ENCODE measurements at regions not wholly inside any gene's neighbourhood (a gene's known extent, or its start where the extent isn't known, plus 50 kb on each side); places are given as distances from the start of the nearest gene placed in this dataset.

- TF ChIP-seq, protein P1, sequence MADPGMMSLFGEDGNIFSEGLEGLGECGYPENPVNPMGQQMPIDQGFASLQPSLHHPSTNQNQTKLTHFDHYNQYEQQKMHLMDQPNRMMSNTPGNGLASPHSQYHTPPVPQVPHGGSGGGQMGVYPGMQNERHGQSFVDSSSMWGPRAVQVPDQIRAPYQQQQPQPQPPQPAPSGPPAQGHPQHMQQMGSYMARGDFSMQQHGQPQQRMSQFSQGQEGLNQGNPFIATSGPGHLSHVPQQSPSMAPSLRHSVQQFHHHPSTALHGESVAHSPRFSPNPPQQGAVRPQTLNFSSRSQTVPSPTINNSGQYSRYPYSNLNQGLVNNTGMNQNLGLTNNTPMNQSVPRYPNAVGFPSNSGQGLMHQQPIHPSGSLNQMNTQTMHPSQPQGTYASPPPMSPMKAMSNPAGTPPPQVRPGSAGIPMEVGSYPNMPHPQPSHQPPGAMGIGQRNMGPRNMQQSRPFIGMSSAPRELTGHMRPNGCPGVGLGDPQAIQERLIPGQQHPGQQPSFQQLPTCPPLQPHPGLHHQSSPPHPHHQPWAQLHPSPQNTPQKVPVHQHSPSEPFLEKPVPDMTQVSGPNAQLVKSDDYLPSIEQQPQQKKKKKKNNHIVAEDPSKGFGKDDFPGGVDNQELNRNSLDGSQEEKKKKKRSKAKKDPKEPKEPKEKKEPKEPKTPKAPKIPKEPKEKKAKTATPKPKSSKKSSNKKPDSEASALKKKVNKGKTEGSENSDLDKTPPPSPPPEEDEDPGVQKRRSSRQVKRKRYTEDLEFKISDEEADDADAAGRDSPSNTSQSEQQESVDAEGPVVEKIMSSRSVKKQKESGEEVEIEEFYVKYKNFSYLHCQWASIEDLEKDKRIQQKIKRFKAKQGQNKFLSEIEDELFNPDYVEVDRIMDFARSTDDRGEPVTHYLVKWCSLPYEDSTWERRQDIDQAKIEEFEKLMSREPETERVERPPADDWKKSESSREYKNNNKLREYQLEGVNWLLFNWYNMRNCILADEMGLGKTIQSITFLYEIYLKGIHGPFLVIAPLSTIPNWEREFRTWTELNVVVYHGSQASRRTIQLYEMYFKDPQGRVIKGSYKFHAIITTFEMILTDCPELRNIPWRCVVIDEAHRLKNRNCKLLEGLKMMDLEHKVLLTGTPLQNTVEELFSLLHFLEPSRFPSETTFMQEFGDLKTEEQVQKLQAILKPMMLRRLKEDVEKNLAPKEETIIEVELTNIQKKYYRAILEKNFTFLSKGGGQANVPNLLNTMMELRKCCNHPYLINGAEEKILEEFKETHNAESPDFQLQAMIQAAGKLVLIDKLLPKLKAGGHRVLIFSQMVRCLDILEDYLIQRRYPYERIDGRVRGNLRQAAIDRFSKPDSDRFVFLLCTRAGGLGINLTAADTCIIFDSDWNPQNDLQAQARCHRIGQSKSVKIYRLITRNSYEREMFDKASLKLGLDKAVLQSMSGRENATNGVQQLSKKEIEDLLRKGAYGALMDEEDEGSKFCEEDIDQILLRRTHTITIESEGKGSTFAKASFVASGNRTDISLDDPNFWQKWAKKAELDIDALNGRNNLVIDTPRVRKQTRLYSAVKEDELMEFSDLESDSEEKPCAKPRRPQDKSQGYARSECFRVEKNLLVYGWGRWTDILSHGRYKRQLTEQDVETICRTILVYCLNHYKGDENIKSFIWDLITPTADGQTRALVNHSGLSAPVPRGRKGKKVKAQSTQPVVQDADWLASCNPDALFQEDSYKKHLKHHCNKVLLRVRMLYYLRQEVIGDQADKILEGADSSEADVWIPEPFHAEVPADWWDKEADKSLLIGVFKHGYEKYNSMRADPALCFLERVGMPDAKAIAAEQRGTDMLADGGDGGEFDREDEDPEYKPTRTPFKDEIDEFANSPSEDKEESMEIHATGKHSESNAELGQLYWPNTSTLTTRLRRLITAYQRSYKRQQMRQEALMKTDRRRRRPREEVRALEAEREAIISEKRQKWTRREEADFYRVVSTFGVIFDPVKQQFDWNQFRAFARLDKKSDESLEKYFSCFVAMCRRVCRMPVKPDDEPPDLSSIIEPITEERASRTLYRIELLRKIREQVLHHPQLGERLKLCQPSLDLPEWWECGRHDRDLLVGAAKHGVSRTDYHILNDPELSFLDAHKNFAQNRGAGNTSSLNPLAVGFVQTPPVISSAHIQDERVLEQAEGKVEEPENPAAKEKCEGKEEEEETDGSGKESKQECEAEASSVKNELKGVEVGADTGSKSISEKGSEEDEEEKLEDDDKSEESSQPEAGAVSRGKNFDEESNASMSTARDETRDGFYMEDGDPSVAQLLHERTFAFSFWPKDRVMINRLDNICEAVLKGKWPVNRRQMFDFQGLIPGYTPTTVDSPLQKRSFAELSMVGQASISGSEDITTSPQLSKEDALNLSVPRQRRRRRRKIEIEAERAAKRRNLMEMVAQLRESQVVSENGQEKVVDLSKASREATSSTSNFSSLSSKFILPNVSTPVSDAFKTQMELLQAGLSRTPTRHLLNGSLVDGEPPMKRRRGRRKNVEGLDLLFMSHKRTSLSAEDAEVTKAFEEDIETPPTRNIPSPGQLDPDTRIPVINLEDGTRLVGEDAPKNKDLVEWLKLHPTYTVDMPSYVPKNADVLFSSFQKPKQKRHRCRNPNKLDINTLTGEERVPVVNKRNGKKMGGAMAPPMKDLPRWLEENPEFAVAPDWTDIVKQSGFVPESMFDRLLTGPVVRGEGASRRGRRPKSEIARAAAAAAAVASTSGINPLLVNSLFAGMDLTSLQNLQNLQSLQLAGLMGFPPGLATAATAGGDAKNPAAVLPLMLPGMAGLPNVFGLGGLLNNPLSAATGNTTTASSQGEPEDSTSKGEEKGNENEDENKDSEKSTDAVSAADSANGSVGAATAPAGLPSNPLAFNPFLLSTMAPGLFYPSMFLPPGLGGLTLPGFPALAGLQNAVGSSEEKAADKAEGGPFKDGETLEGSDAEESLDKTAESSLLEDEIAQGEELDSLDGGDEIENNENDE (IDR thresholded peaks at IDR 0.05; ENCODE audit: insufficient replicate concordance, low read length): no peak
- TF ChIP-seq ZNF274 (IDR thresholded peaks at IDR 0.05; ENCODE audit: borderline replicate concordance, extremely low read depth, low read length) (no peak), EP300 (IDR thresholded peaks at IDR 0.05; ENCODE audit: borderline replicate concordance in 1 of 2, low read depth in 2 of 2, low read length in 2 of 2) (no peak), TAF1 (IDR thresholded peaks at IDR 0.05; ENCODE audit: low read depth, low read length) (no peak), SIRT6 (IDR thresholded peaks at IDR 0.05; ENCODE audit: low read length) (no peak), SP2 (IDR thresholded peaks at IDR 0.05; ENCODE audit: low read length) (no peak), YY1 (IDR thresholded peaks at IDR 0.05; ENCODE audit: low read depth, low read length) (no peak), SP4 (IDR thresholded peaks at IDR 0.05; ENCODE audit: low read length) (no peak), HDAC6 (IDR thresholded peaks at IDR 0.05; ENCODE audit: low read depth, low read length) (no peak), MAX (IDR thresholded peaks at IDR 0.05) (no peak), POU5F1 (IDR thresholded peaks at IDR 0.05; ENCODE audit: low read depth, low read length) (no peak), BACH1 (IDR thresholded peaks at IDR 0.05; ENCODE audit: low read length) (no peak), CREB1 (IDR thresholded peaks at IDR 0.05) (no peak)
These were observed 127.5 kb upstream of the SOX9 start (continued) for GRCh38 chr17:71993363-71993762.
